ENCODE measurements at regions not wholly inside any gene's neighbourhood (a gene's known extent, or its start where the extent isn't known, plus 50 kb on each side); places are given as distances from the start of the nearest gene placed in this dataset.

DNA sequence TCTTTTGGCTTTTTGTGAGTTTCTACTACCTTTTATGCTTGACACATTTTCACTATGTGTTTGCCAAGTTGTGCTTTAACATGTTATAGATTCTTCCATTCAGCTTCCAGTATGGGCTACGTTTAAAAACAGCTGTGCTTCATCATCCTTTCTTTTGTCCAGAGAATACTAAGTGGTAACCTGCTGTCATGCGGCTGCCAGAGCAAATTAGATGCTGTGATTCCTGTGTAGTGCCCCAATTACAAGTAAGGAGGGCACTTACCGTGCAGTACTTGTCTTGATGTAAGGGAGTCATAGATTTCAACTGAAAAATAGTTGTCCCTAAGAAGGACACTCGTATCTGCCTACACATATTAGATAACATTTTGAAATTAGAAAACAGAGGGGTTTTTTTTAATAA, 531.8 kb upstream of the GALNTL6 start:
- no peak for TF ChIP-seq EP300 (IDR thresholded peaks at IDR 0.05; ENCODE audit: borderline replicate concordance in 1 of 2, low read depth in 2 of 2, low read length in 2 of 2)
- no peak for TF ChIP-seq SP1 (IDR thresholded peaks at IDR 0.05; ENCODE audit: low read depth, low read length)
- TF ChIP-seq, protein P1, sequence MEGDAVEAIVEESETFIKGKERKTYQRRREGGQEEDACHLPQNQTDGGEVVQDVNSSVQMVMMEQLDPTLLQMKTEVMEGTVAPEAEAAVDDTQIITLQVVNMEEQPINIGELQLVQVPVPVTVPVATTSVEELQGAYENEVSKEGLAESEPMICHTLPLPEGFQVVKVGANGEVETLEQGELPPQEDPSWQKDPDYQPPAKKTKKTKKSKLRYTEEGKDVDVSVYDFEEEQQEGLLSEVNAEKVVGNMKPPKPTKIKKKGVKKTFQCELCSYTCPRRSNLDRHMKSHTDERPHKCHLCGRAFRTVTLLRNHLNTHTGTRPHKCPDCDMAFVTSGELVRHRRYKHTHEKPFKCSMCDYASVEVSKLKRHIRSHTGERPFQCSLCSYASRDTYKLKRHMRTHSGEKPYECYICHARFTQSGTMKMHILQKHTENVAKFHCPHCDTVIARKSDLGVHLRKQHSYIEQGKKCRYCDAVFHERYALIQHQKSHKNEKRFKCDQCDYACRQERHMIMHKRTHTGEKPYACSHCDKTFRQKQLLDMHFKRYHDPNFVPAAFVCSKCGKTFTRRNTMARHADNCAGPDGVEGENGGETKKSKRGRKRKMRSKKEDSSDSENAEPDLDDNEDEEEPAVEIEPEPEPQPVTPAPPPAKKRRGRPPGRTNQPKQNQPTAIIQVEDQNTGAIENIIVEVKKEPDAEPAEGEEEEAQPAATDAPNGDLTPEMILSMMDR (IDR thresholded peaks at IDR 0.05; ENCODE audit: control extremely low read depth in 1 of 3, insufficient read depth in 1 of 3, low read depth in 1 of 3, low read length in 3 of 3): no peak
- TF ChIP-seq CHD2 (IDR thresholded peaks at IDR 0.05; ENCODE audit: low read length): no peak
- TF ChIP-seq POLR2A (IDR thresholded peaks at IDR 0.05; ENCODE audit: control extremely low read depth in 1 of 2, low read depth in 2 of 2, low read length in 2 of 2): no peak
- no peak for TF ChIP-seq BRCA1 (IDR thresholded peaks at IDR 0.05; ENCODE audit: low read depth, low read length)
- TF ChIP-seq RAD21 (IDR thresholded peaks at IDR 0.05 in 1 of 2, conservative IDR thresholded peaks at IDR 0.05 in 1 of 2; ENCODE audit: low read depth in 2 of 2, low read length in 2 of 2): no peak
- TF ChIP-seq RXRA (IDR thresholded peaks at IDR 0.05; ENCODE audit: insufficient read depth, low read depth, low read length): no peak
- no peak for TF ChIP-seq EGR1 (IDR thresholded peaks at IDR 0.05; ENCODE audit: borderline replicate concordance, low read depth, low read length)
- no peak for TF ChIP-seq CBX8 (IDR thresholded peaks at IDR 0.05; ENCODE audit: borderline replicate concordance, low read depth, low read length)
- TF ChIP-seq POLR2AphosphoS5 (IDR thresholded peaks at IDR 0.05; ENCODE audit: low read depth, low read length): no peak
- no peak for TF ChIP-seq CREB1 (IDR thresholded peaks at IDR 0.05)
- no peak for TF ChIP-seq JUN (IDR thresholded peaks at IDR 0.05; ENCODE audit: low read depth, low read length)
